Retinal pigment epithelial cell (primary cell): ENCODE measurements at regions not wholly inside any gene's neighbourhood (a gene's known extent, or its start where the extent isn't known, plus 50 kb on each side); places are given as distances from the start of the nearest gene placed in this dataset.
A peak's percentile ranks its signal among the peaks of the same experiment; 100 is the strongest.

Experiments
- DNase-seq: peaks from one replicate; pipeline ENCODE4 v3.0.0-alpha.2; 2010; ENCODE audit warnings: low read depth
- H3K4me3 ChIP-seq: 2 replicates; pipeline ENCODE4 v1.5.1; 2011; ENCODE audit warnings: mild to moderate bottlenecking, low read length, control low read depth, moderate library complexity
- CTCF ChIP-seq: conservative IDR thresholded peaks from 2 replicates; pipeline ENCODE4 v1.5.1; 2011; ENCODE audit warnings: low read depth, low read length, control low read depth, inconsistent platforms

- no peak for TF ChIP-seq CTCF
- no peak overlapping the region for H3K4me3 ChIP-seq
- no peak for DNase-seq
These were observed 636.7 kb upstream of the KIF2B start for GRCh38 chr17:53186001-53186400.

GRCh38 chr17:53176629-53177028 lies 646.1 kb upstream of the KIF2B start:
- DNase-seq, result no peak
- no peak for TF ChIP-seq CTCF
- H3K4me3 ChIP-seq, result no peak overlapping the region

GRCh38 chr17:53168413-53168812 lies 654.3 kb upstream of the KIF2B start:
- no peak overlapping the region for H3K4me3 ChIP-seq
- TF ChIP-seq CTCF, result no peak
- DNase-seq, result no peak

GRCh38 chr17:53166731-53167130 lies 656.0 kb upstream of the KIF2B start:
- no peak for DNase-seq
- H3K4me3 ChIP-seq, result no peak overlapping the region
- no peak for TF ChIP-seq CTCF

GRCh38 chr17:53150101-53150698 lies 672.5 kb upstream of the KIF2B start:
- DNase-seq, result no peak

GRCh38 chr17:53149316-53149715 lies 673.4 kb upstream of the KIF2B start:
- no peak for TF ChIP-seq CTCF

More at GRCh38 chr17:53150101-53150698, 672.5 kb upstream of the KIF2B start:
- no peak overlapping the region for H3K4me3 ChIP-seq
- TF ChIP-seq CTCF, result peak; percentile 31

GRCh38 chr17:53148058-53148457 lies 674.7 kb upstream of the KIF2B start:
- no peak for TF ChIP-seq CTCF
- H3K4me3 ChIP-seq, result no peak overlapping the region
- DNase-seq, result no peak

More at GRCh38 chr17:53149316-53149715, 673.4 kb upstream of the KIF2B start:
- no peak overlapping the region for H3K4me3 ChIP-seq
- DNase-seq, result no peak
